ENCODE measurements at regions not wholly inside any gene's neighbourhood (a gene's known extent, or its start where the extent isn't known, plus 50 kb on each side); places are given as distances from the start of the nearest gene placed in this dataset.
"Not testable (repeated sequence)": the region's sequence is repeated elsewhere in the genome, so short reads cannot be mapped to it uniquely, and the experiment has no call there.

DNA sequence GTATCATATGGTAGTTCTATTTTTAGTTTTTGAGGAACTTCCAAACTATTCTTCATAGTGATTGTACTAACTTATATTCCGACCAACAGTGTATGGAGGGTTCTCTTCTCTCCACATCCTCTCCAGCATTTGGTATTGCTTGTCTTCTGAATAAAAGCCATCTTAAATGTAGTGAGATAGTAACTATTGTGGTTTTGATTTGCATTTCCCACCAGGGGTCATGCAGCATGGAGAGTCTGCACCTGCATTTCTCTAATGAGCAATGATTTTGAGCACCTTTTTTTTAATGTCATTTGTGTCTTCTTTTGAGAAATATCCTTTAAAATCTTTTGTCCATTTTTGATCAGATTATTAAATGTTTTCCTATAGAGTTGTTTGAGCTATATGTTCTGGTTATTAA lies 718.5 kb downstream of the ZBBX start:
- DNase-seq, result no peak

DNA sequence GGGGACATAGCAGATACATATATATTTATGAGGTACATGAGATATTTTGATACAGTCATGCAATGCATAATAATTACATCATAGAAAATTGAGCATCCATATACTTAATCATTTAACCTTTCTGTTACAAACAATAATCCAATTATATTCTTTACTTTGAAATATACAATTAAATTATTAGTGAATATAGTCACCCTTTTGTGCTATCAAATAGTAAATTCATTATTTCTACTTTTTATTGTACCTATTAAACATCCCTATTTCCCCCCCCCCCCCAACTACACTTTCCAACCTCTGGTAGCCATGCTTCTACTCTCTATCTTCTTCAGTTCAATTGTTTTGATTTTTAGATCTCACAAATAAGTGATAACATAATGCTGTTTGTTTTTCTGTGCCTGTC lies 719.1 kb downstream of the ZBBX start:
- DNase-seq, result no peak

DNA sequence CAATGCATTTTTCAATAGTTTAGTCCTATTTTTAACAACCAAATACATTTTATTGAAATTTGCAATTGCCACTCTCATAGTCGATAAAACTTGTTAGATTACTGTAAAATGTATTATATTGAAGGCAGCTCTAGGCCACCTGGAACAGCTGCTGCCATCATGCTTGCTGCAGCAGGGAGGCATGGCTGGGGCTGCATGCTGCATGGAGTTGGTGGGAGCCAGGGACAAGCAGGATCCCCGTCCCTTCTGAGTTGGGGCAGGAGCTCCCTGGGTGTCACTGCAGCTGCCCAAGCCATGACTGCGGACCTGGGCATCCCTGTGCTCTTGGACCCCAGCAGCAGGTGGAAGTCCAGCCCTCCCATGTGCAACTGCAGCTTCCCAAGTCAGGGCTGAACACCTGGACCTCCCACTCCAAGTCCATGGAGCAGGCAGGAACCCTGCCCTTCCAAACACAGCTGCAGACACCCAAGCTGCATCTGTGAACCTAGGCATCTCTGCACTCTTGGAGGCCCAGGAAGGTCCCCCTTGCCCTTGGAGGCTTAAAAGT lies 742.0 kb downstream of the ZBBX start:
- DNase-seq, result no peak

DNA sequence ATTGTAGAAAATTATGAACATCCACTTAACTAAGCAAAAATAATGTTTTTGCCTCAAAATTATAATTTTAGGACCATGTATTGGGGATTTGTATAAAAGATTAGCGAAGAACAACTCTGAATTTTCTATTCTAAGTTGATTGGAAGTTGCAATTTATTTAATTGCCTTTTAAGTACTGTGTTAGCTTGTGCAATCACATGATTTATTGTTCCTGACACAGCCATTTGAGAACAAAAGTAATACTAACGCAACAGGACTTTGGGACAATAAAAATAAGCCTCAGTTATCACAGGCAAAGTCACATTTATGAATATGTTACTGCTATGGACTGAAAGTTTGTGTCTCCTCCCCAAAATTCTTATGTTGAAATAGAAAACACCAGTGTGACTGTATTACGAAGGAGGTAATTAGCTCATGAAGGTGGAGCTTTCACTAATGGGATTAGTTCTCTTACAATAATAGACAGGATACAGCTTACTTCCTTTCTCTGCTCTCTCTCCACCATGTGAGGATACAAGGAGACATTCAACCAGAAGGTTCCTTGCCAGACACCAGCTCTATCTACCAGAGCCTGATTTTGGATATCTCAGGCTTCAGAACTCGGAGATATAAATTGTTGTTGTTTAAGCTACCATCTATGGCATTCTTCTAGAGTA lies 745.9 kb downstream of the ZBBX start:
- DNase-seq, result no peak

DNA sequence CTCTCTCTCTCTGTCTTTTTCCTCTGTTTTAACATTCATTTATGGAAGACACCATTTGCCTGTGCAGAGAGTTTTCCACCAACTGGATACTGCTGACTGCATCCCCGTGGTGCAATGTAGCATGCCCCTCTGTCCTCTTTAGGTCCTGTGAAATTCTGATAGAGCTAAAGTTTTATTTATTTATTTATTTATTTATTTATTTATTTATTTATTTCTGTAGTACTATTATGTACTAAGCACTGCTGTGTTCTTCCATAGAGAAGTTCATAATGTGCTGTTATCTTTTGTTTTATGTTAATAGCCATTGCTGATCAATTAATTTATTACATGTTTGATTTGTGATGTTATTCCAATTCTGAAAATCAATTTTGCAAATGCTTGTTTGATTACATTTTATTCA lies 749.9 kb downstream of the ZBBX start:
- no peak for DNase-seq

DNA sequence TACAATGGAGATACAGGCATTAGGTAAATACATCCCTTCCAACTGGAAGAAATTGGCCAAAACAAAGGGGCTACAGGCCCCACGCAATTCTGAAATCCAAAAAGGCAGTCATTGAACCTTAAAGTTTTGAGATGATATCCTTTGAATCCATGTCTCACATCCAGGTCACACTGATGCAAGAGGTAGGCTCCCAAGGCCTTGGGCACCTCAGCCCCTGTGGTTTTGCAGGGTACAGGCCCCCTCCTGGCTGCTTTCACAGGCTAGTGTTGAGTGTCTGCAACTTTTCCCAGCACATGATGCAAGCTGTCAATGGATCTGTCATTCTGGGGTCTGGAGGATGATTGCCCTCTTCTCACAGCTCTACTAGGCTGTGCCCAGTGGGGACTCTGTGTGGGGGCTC lies 766.7 kb downstream of the ZBBX start:
- DNase-seq, result no peak

DNA sequence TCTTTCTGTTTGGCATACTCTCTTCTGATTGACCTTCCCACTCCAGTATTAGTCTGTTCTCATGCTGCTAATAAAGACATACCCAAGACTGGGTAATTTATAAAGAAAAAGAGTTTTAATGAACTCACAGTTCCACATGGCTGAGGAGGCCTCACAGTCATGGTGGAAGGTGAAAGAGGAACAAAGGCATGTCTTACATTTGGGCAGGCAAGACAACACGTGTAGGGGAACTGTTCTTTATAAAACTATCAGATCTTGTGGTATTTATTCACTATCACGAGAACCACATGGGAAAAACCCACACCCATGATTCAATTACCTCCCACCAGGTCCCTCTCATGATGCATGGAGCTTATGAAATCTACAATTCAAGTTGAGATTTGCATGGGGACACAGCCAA lies 767.3 kb downstream of the ZBBX start:
- not testable (repeated sequence) for DNase-seq

DNA sequence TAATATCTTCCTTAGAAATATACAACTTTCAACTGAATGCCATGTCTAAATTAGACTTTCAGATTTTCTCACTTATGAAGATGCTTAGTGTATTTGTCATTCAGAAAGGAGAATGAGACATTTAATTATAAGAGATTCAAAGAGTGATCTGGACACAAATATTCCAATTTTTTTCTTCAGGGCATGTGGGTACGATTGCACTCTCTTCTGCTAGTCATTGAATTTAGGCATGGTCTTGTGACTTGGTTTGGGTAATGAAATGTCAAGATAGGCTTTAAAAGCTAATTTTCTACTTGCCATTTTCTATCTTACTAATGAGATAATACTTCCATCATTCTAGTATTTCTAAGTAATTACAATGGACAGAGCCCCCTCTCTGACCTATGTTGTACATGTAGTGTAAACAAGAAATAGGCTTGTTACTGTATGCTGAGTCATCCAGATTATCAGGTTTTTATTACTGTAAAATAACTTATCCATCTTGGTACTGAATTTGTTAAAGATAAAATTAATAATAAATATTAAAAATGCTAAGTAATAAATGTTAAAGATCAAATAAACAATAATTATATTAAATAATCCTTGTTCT lies 770.8 kb upstream of the BCHE start:
- no peak for DNase-seq

DNA sequence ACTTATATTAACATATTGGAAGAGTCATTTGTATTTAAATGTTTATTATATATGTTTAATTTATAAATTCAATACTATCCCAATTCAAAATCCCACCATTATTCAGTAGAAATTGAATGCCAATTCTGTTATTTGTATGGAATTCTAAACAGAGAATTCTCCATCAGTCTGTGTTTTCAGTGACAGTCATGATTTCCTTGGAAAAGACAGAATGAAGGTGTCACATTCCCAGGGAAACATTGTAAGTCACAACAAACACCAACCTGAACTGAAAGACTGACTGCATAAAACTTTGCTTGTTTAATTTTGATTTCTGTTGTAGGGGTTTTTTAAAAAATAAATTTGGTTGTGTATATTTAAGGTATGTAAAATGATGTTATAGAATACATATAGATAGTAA lies 769.8 kb upstream of the BCHE start:
- no peak for DNase-seq

DNA sequence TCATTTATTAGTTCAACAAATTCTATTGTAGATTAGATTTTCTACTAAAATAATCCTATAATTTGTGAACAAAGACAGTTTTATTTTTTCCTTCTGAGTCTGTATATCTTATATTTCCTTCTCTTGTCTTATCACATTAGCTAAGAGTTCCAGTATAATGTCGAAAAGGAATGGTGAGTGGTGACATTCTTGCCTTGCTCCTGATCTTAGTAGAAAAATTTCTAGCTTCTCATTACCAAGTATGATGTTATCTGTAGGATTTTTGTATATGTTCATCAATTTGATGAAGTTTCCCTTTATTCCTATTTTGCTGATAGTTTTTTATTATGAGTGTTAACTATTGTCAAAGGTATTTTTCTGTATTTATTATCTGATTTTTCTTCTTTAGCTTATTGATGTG lies 756.6 kb upstream of the BCHE start:
- DNase-seq, result no peak

DNA sequence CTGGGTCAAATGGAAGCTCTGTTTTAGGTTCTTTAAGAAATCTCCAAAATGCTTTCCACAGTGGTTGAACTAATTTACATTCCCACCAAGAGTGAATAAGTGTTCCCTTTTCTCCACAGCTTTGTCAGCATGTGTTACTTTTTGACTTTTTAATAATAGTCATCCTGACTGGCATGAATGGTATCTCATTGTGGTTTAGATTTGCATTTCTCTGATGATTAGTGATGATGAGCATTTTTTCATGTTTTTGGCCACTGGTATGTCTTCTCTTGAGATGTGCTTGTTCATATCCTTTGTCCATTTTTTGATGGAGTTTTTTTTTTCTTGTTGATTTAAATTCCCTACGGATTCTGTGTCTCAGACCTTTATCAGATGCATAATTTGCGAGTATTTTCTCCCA lies 745.0 kb upstream of the BCHE start:
- no peak for DNase-seq

DNA sequence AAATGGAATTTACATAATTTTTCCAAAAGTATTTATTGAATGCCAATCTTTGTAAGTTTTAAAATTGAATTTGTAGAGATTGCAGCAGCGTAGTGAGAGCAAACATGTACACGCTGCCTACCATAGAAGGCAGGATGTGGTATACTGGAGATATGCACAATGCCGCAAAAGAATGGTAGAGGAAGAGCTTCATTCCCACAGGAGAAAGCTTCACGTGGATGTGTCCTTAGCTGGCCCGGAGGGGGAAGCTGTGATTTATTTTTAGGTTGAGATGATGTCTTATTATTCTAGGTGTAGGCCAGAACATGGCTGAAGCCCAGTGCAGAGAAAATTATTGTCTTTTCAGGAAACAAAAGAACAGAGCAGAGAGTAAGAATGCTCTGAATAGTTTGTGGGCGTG lies 743.3 kb upstream of the BCHE start:
- no peak for DNase-seq

DNA sequence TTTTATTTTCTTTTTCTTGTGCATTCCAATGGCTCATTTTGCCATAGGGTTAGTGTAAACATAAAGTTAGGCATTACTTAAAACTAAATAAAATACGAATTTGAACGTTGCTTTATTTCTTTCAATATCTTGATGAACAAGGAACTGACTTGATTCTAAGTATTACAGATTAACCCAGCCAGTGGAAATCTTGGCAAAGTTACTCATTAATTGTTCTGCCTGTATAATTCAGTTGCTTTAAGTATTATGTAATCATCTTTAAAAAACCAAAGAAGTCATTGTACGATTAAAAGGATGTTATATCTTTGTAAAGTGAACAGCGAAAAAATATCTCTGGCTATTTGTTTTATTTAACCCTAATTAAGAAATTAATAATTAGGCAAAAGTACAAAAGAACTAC lies 737.9 kb upstream of the BCHE start:
- no peak for DNase-seq

DNA sequence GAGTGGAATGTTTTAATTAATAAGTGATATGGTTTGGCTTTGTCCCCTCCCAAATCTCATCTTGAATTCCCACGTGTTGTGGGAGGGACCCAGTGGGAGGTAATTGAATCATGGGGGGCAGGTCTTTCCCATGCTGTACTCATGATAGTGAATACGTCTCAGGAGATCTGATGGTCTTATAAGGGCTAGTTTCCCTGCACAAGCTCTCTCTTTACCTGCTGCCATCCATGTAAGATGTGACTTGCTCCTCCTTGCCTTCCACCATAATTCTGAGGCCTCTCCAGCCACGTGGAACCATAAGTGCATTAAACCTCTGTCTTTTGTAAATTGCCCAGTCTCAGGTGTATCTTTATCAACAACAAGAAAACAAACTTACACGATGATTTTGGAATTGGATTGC lies 734.5 kb upstream of the BCHE start:
- not testable (repeated sequence) for DNase-seq

DNA sequence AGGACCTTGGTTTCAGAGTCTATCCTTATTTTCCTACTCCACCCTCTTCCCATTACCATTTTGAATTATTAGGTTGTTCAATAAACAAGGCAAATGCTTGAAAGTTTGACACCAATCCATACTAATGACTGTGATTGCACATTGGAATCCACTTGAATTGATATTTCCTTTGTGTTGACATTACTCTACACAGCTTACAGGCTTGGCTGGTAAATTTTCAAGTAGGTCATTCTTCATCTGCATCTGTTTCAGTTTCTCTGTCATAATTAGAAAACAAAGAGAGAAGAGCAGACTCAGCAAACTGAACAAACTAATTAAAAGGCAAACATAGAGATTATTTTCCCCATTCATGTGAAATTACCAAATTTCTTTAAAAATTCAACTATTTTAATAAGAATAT lies 732.9 kb upstream of the BCHE start:
- DNase-seq, result no peak

DNA sequence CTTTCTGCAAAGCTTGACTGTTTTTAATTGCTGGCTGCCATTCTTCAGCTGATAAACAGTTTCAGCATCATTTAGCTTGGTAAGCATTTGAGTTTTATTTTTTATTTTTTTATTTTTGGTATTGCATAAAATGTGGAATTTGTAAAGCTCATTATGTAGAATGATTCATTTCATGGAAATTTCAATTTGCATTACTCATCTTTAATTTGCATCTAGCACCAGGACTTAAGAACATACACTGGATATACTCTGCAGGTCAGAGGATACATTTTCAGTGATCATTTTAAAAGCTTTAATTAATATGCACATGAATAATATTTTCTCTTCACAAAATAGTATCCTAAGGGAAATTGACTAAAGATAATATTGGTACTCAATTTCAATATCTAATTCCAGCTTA lies 732.4 kb upstream of the BCHE start:
- DNase-seq, result no peak

DNA sequence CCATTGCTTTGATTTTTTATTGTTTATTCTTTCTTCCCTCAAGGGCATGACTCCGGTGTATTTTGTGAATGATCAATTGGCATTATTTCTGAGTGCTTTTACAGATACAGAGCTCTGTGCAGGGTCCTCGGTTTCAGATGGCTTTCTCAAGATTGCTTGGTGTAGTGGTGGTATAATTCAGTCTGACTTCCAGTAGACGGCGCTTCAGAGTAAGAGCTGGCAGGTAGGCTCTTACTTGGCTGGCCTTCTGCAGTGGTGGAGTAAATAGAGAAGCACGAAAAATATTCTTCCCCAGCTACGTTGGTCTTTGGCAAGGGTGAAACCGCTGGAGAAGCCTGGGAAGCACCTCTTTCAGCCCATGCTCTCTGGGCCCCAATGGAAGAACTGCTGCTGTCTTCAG lies 723.0 kb upstream of the BCHE start:
- DNase-seq, result no peak

DNA sequence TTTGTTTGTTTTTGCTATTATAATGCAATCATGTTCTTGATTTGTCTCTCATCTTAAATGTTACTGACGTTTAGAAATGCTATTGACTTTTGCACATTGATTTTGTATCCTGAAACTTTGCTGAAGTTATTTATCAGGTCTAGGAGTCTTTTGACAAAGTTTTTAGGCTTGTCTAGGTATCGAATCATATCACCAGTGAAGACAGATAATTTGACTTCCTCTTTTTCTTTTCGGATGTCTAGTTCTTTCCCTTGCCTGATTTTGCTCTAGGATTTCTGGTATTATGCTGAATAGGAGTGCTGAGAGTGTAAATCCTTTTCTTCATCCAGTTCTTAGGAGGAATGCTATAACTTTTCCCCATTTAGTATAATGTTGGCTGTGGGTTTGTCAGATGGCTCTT lies 719.7 kb upstream of the BCHE start:
- DNase-seq, result no peak

DNA sequence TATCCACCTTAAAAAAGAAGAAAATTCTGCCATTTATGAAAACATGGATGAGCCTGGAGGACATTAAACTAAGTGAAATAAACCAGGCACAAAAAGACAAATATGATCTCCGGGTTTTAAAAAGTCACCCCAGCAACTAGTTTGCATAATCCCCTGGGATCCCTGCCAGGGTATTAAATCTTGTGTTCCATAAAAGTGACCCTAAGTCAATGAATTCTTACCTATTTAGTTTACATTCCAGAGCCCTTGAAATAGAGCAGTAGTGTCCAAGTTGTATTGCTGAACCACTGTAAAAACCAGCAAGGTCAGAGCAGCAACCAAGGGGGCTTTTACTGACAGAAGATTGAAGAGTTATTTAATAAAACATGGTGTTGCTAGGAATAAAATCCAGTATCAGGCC lies 716.8 kb upstream of the BCHE start:
- DNase-seq, result no peak

DNA sequence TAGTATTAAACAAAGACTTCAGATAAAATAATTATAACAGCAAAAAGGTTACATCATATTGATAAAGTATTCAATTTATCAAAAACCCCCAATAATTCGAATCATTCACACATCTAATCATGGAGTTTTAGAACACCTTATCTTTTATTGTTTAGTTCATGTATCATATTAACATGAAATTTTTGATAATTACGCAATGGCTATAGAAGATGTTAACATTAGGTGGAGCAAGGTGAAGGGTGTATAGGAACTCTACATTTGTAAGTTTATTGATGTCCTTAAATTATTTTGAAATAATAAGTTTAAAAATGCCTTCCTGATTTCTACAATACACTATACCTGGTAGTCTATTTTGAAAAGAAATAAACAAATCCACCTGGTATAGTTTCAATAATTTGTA lies 696.5 kb upstream of the BCHE start:
- no peak for DNase-seq

DNA sequence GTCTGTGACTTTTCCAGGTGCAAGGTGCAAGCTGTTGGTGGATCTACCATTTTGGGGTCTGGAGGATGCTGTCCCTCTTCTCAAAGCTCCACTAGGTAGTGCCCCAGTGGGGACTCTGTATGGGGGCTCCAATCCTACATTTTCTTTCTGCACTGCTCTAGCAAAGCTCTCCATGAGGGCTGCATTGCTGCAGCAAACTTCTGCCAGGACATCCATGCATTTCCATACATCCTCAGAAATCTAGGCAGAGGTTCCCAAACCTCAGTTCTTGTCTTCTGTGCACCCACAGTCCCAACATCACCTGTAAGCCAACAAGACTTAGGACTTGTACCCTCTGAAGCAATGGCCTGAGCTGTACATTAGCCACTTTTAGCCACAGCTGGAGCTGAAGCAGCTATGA lies 694.5 kb upstream of the BCHE start:
- DNase-seq, result no peak

DNA sequence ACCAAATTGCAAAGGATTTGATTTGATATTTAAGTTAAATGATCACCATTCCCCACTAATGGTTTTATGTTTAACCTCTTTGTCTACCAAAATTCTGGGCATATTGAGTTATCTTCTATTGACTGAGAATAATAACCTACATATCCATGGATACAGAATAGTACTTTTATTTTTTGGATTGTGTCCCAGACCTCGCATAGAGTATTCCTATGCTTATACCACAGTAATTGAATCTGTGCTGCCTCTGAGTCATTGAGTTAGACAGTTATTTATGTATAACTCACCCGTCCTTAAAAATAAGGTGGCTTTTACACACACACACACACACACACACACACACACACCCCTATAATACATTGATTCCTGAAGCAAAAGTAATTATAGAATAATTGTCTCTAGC lies 690.1 kb upstream of the BCHE start:
- DNase-seq, result no peak

DNA sequence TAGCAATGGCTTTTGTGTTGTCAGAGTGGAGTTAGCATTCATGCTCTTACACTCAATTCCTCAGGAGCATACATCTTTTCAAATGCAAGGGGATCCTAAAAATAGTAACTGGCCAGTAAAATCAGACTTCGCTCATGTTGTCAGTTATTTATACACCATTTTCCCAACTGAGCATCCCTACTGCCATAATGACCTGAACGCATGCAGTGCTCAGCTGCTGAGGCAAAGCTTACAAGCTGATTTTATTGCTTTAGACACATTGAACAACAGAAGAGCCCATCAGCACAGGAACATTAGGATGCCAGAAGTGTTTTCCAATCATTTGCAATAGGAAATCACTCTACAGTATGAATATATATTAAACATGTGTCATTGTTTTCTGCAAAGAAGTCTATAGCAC lies 689.7 kb upstream of the BCHE start:
- DNase-seq, result no peak

DNA sequence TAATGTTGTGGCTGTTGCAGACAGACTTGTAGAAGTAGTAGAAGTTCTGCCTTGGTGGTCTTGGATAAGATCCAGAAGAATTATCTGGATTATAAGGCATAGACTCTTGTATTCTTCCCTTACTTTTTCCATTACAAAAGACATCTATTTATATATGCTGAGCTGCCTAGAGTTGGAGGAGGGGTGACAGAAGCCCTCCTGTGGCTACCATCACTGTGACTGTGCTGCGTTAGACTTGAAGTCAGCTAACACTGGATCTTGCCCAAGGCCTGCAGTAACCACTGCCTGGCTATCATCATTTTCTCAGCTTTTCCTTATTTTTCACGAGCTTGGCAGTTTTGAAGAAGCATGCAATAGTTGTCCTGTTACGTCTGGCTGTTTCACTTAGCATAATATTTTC lies 684.8 kb upstream of the BCHE start:
- no peak for DNase-seq

DNA sequence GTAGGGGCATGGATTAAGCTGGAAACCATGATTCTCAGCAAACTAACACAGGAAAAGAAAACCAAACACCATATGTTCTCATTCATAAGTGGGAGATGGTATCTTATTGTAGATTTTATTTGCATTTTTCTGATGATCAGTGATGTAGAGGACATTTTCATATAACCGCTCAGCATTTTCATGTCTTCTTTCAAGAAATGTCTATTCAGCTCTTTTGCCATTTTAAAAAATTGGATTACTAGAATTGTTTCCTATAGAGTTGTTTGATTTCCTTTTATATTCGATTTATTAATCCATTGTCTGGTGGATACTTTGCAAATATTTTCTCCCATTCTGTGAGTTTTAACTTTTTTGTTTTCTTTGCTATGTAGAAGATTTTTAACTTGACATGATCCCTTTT lies 682.2 kb upstream of the BCHE start:
- DNase-seq, result no peak
